A673 (cell line): ENCODE measurements at regions not wholly inside any gene's neighbourhood (a gene's known extent, or its start where the extent isn't known, plus 50 kb on each side); places are given as distances from the start of the nearest gene placed in this dataset.

ENCODE experiments used
- BruUV-seq: library from RNA; stranded (reverse); fragments of 400-500 nt; replicated peaks from 2 replicates; lab custom pipeline; 2021; lab: Mats Ljungman, UMichigan
- CTCF ChIA-PET: fragments of 300-600 bp; sonication (Branson Sonifier 250); formaldehyde crosslinking; loops from one replicate; lab custom pipeline; 2022; ENCODE audit warnings: antibody characterized with exemption; lab: Charles Lee
- POLR2A ChIA-PET: fragments of 300-600 bp; sonication (Branson Sonifier 250); formaldehyde crosslinking; loops from one replicate; lab custom pipeline; 2022; ENCODE audit warnings: antibody characterized with exemption; ENCODE audit not compliant: low non-redundant PET; lab: Charles Lee
- DNase-seq: peaks from one replicate; pipeline ENCODE4 v3.0.0-alpha.2; 2015; ENCODE audit warnings: low spot score
- H3K27ac ChIP-seq: fragments of 200-600 bp; sonication (generic); 2 replicates; pipeline ENCODE4 v1.5.1; 2016; ENCODE audit warnings: mixed run types, low read depth, mild to moderate bottlenecking, mixed read lengths, antibody characterized with exemption, low read length; ENCODE audit not compliant: poor library complexity, severe bottlenecking
- H3K27me3 ChIP-seq: fragments of 200-600 bp; sonication (generic); replicated peaks from 2 replicates; pipeline ENCODE4 v1.6.1; 2017; ENCODE audit warnings: mixed run types, low read depth, mild to moderate bottlenecking, mixed read lengths, antibody characterized with exemption, low read length; ENCODE audit not compliant: insufficient read depth, poor library complexity
- H3K36me3 ChIP-seq: fragments of 200-600 bp; sonication (generic); 2 replicates; pipeline ENCODE4 v1.6.1; 2016; ENCODE audit warnings: mixed run types, mild to moderate bottlenecking, mixed read lengths, antibody characterized with exemption, low read length; ENCODE audit not compliant: insufficient read depth, poor library complexity, severe bottlenecking
- H3K4me1 ChIP-seq: fragments of 200-600 bp; sonication (generic); 2 replicates; pipeline ENCODE4 v1.6.1; 2017; ENCODE audit warnings: mixed run types, mild to moderate bottlenecking, mixed read lengths, antibody characterized with exemption, low read length; ENCODE audit not compliant: insufficient read depth, poor library complexity, severe bottlenecking
- H3K4me3 ChIP-seq: fragments of 200-600 bp; sonication (generic); 2 replicates; pipeline ENCODE4 v1.5.1; 2016; ENCODE audit warnings: low read depth, mixed run types, mild to moderate bottlenecking, mixed read lengths, low read length; ENCODE audit not compliant: poor library complexity, severe bottlenecking
- H3K9me3 ChIP-seq: fragments of 200-600 bp; sonication (generic); 2 replicates; pipeline ENCODE4 v1.6.1; 2016; ENCODE audit warnings: mixed run types, low read depth, mild to moderate bottlenecking, mixed read lengths, antibody characterized with exemption, low read length; ENCODE audit not compliant: poor library complexity, severe bottlenecking
- EZH2 ChIP-seq: fragments of 200-600 bp; sonication (generic); IDR thresholded peaks from 2 replicates; pipeline ENCODE4 v1.6.1; 2017; ENCODE audit warnings: borderline replicate concordance, low read depth, mild to moderate bottlenecking, mixed read lengths, antibody characterized with exemption, low read length; ENCODE audit not compliant: poor library complexity, severe bottlenecking
- intact Hi-C: fragments of 100-400 bp; cut with micrococcal nuclease; formaldehyde crosslinking; loops from one replicate; pipeline ENCODE4 v1.10.0; 2022; ENCODE audit not compliant: unreplicated experiment
- TF ChIP-seq, protein P1 (sequence below): fragments of 300-800, 200-600 bp; sonication (generic); conservative IDR thresholded peaks from 2 replicates; pipeline ENCODE4 v1.5.1; 2017; ENCODE audit warnings: low read depth, mild to moderate bottlenecking, antibody characterized with exemption, low read length, moderate library complexity, mixed read lengths

DNA sequence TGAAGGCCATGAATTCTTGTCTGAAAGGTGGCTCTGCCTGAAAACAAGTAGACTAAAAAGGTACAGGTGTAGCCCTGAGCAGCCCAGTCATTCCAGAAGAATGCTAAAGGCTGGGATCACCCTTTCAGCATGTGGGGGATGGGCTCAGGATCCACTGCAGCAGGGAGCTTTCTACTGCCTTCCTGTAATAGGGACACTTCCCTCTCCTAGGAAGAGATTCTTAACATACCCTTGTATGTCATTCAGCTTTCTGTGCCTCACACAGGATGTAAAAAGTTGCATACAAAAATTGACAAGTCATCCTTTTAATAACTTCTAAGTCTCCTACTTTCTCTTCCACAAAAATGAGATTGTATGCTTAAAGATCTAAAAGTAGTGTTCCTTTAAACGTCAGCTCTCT lies 123.3 kb downstream of the ZNF518B start:
- no TSS peak for BruUV-seq
- H3K27me3 ChIP-seq, result no peaks in the 10 kb centered on the region
- TF ChIP-seq EZH2, result no peak
- TF ChIP-seq, protein P1, sequence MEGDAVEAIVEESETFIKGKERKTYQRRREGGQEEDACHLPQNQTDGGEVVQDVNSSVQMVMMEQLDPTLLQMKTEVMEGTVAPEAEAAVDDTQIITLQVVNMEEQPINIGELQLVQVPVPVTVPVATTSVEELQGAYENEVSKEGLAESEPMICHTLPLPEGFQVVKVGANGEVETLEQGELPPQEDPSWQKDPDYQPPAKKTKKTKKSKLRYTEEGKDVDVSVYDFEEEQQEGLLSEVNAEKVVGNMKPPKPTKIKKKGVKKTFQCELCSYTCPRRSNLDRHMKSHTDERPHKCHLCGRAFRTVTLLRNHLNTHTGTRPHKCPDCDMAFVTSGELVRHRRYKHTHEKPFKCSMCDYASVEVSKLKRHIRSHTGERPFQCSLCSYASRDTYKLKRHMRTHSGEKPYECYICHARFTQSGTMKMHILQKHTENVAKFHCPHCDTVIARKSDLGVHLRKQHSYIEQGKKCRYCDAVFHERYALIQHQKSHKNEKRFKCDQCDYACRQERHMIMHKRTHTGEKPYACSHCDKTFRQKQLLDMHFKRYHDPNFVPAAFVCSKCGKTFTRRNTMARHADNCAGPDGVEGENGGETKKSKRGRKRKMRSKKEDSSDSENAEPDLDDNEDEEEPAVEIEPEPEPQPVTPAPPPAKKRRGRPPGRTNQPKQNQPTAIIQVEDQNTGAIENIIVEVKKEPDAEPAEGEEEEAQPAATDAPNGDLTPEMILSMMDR, result no peak
- H3K4me1 ChIP-seq, result no peaks in the 10 kb centered on the region
- H3K4me3 ChIP-seq, result no peak overlapping the region
- no peak for DNase-seq
- POLR2A ChIA-PET, result no interaction called here
- CTCF ChIA-PET, result no interaction called here
- intact Hi-C loops, result no loop called here
- H3K36me3 ChIP-seq, result no peaks in the 10 kb centered on the region
- no peak overlapping the region for H3K27ac ChIP-seq
- no peaks in the 10 kb centered on the region for H3K9me3 ChIP-seq

DNA sequence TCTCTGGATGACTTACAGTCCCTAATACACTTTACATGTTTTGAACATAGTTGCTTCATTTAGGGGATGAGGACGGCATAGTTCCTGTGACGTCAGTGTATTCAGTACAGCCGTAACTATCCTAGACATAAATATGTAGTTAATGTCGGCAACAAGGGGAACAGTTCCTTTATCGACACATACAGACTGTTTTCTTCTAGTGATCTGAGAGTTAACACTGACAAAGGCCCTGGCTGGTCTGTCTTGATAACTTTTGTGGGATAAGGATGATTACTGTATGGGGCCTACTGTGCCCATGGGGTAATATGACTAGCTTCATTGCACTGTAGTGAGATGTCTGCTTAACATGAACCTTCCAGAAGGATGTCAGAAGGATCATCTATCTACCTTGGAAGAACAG lies 131.2 kb downstream of the ZNF518B start:
- H3K9me3 ChIP-seq, result no peaks in the 10 kb centered on the region
- no TSS peak for BruUV-seq
- no peak for TF ChIP-seq EZH2
- TF ChIP-seq, protein P1, result no peak
- H3K4me3 ChIP-seq, result no peak overlapping the region
- H3K27ac ChIP-seq, result no peak overlapping the region
- DNase-seq, result no peak
- intact Hi-C loops, result no loop called here
- ChIA-PET POLR2A (no interaction called here), CTCF (no interaction called here)
- no peaks in the 10 kb centered on the region for H3K27me3 ChIP-seq
- no peaks in the 10 kb centered on the region for H3K4me1 ChIP-seq
- H3K36me3 ChIP-seq, result no peaks in the 10 kb centered on the region

DNA sequence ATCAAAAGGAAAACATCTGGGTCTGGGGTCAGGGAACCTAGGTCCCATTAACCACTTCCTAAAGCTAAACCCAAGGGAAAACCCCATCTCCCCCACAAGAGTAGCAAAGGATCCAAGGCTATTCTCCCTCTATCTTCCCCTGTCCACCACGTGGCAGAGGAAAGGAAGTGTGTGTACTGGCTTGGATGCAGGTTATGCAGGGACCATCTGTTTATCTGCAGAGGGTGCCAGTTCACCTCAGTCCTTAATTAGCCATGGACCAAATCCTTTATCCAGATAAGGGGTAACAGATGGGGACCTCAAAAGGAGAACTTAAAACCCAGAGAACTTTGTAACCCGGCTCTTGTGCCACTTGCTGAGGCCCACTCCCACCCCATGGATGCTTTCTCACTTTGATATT lies 135.3 kb downstream of the ZNF518B start:
- TF ChIP-seq, protein P1, result no peak
- no peak for TF ChIP-seq EZH2
- no peak overlapping the region for H3K4me3 ChIP-seq
- POLR2A ChIA-PET, result no interaction called here
- H3K9me3 ChIP-seq, result no peaks in the 10 kb centered on the region
- H3K27ac ChIP-seq, result no peak overlapping the region
- intact Hi-C loops, result no loop called here
- no peak for DNase-seq
- BruUV-seq, result no TSS peak
- CTCF ChIA-PET, result no interaction called here
- H3K36me3 ChIP-seq, result no peaks in the 10 kb centered on the region
- no peaks in the 10 kb centered on the region for H3K27me3 ChIP-seq
- H3K4me1 ChIP-seq, result no peaks in the 10 kb centered on the region
